Stomach (tissue), 8 donors: ENCODE measurements at regions not wholly inside any gene's neighbourhood (a gene's known extent, or its start where the extent isn't known, plus 50 kb on each side); places are given as distances from the start of the nearest gene placed in this dataset.

Experiments
- DNase-seq, 2 donors: peaks; one replicate each; pipeline versions ENCODE4 v3.0.0 to v3.0.0-alpha.2; 2013 to 2019
- H3K27ac ChIP-seq, 5 donors: fragments of 200-600 bp in 4 of 5; sonication (generic) in 4 of 5; one replicate each; pipeline ENCODE4 v1.5.1; 2013 to 2019; ENCODE audit warnings: mild to moderate bottlenecking in 1 of 5, moderate library complexity in 1 of 5
- H3K27me3 ChIP-seq, 3 donors: fragments of 200-600 bp; sonication (generic); one replicate each; pipeline ENCODE4 v1.5.1; 2017 to 2019; ENCODE audit warnings: mixed run types in 1 of 3
- H3K36me3 ChIP-seq, 4 donors: fragments of 200-600 bp; sonication (generic); 1 replicate in 3 of 4; 2 replicates in 1 of 4; pipeline ENCODE4 v1.5.1; 2016 to 2019
- H3K4me1 ChIP-seq, 4 donors: fragments of 200-600 bp; sonication (generic); one replicate each; pipeline ENCODE4 v1.5.1; 2016 to 2019
- H3K4me3 ChIP-seq, 4 donors: fragments of 200-600 bp; sonication (generic) in 3 of 4; one replicate each; pipeline ENCODE4 v1.5.1; 2016 to 2019; ENCODE audit warnings: mild to moderate bottlenecking in 1 of 4
- H3K9me3 ChIP-seq, 4 donors: fragments of 200-600 bp; sonication (generic); one replicate each; pipeline ENCODE4 v1.5.1; 2016 to 2019
- EP300 ChIP-seq: sonication (generic); formaldehyde crosslinking; IDR thresholded peaks from one replicate; pipeline ENCODE4 v1.6.1; 2017; ENCODE audit warnings: antibody characterized with exemption
- POLR2A ChIP-seq, 4 donors: fragments of 450-650 bp; IDR thresholded peaks; one replicate each; pipeline ENCODE4 v1.6.1; 2016; ENCODE audit warnings: antibody characterized with exemption in 4 of 4, control low read depth in 2 of 4, mild to moderate bottlenecking in 1 of 4, moderate library complexity in 1 of 4
- POLR2AphosphoS5 ChIP-seq, 3 donors: sonication (generic); formaldehyde crosslinking; IDR thresholded peaks; one replicate each; pipeline ENCODE4 v1.6.1; 2016; ENCODE audit warnings: antibody characterized with exemption in 3 of 3
- WGBS, 5 donors: extraction: QIAGEN DNeasy Blood & Tissue Kit in 3 of 5; methylation state at CpG; one replicate each; pipeline versions ENCODE4 v1.1.5 to v1.1.7; 2013 to 2018; 5-methylcytosine and 5-hydroxymethylcytosine counted together
- intact Hi-C: fragments of 100-400 bp; cut with DNase I; formaldehyde crosslinking; loops from one replicate; pipeline ENCODE4 v1.15.1; 2023; ENCODE audit warnings: low total_unique reads
- TF ChIP-seq, protein P1 (sequence below), 7 experiments: fragments of 450-650 bp in 4 of 7; fragments of 200-600 bp in 3 of 7; sonication (generic) in 3 of 7; IDR thresholded peaks; one replicate each; pipeline ENCODE4 v1.5.1; 2016 to 2019; ENCODE audit warnings: antibody characterized with exemption in 7 of 7, control low read depth in 2 of 7, mild to moderate bottlenecking in 1 of 7
- donor health status: healthy with polysubstance abuse.
- donor health status: Bipolar disorder and iron deficiency.
- donor health status: healthy.

DNA sequence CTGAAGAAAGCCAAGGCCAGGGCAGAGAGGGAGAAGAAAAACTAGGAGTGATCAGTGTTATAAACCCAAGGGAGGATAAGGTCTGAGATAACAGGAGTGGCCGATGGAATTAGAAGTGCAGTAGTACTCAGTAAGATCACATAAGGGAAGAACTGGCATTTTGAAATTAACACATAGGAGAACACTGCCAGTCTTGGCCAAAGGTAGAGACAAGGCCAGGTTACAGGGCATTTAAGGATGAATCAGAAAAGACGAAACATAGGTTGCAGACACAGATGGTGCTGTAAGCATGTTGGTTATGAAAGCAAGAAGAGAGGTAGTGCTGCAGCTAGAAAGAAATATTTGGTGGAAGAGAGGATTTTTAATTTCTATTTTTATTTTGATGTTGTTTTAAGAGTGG lies 278.9 kb upstream of the SNX7 start:
- no peak overlapping the region for H3K4me3 ChIP-seq
- TF ChIP-seq, protein P1, sequence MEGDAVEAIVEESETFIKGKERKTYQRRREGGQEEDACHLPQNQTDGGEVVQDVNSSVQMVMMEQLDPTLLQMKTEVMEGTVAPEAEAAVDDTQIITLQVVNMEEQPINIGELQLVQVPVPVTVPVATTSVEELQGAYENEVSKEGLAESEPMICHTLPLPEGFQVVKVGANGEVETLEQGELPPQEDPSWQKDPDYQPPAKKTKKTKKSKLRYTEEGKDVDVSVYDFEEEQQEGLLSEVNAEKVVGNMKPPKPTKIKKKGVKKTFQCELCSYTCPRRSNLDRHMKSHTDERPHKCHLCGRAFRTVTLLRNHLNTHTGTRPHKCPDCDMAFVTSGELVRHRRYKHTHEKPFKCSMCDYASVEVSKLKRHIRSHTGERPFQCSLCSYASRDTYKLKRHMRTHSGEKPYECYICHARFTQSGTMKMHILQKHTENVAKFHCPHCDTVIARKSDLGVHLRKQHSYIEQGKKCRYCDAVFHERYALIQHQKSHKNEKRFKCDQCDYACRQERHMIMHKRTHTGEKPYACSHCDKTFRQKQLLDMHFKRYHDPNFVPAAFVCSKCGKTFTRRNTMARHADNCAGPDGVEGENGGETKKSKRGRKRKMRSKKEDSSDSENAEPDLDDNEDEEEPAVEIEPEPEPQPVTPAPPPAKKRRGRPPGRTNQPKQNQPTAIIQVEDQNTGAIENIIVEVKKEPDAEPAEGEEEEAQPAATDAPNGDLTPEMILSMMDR (IDR thresholded peaks at IDR 0.05): no peak
- DNase-seq: no peak
- no peak overlapping the region for H3K27ac ChIP-seq
- H3K36me3 ChIP-seq: no peaks in the 10 kb centered on the region
- H3K4me1 ChIP-seq: no peaks in the 10 kb centered on the region
- 89 to 94% (median 93%) methylated on average over 2 of the region's 2 CpGs for WGBS, 5 donors
- H3K9me3 ChIP-seq: no peaks in the 10 kb centered on the region
- no peaks in the 10 kb centered on the region for H3K27me3 ChIP-seq
- intact Hi-C loops: no loop called here

DNA sequence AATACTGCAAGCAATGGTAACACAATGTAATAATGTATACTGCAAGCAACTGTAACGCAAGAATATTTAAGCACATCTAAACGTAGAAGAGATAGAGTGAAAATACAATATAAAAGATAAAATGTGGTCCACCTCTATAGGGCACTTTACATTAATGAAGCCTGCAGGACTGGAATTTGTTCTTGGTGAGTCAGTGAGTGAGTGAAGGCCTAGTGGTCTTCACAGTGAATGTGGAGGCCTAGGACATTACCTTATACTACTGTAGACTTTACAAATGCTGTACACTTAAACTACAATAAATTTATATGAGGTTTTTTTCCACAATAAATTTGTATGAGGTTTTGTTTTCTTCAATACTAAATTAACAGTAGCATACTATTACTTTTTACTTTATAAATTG lies 287.4 kb upstream of the SNX7 start:
- Histone ChIP-seq H3K27ac (no peak overlapping the region), H3K27me3 (no peaks in the 10 kb centered on the region), H3K9me3 (no peaks in the 10 kb centered on the region), H3K4me3 (no peak overlapping the region), H3K4me1 (no peaks in the 10 kb centered on the region), H3K36me3 (no peaks in the 10 kb centered on the region)
- intact Hi-C loops: no loop called here
- TF ChIP-seq POLR2AphosphoS5 (IDR thresholded peaks at IDR 0.05): no peak
- no peak for TF ChIP-seq EP300
- TF ChIP-seq, protein P1 (IDR thresholded peaks at IDR 0.05): no peak
- no peak for TF ChIP-seq POLR2A (IDR thresholded peaks at IDR 0.05)
- DNase-seq: no peak
- 94 to 98% (median 96%) methylated on average over 2 of the region's 2 CpGs for WGBS, 5 donors

DNA sequence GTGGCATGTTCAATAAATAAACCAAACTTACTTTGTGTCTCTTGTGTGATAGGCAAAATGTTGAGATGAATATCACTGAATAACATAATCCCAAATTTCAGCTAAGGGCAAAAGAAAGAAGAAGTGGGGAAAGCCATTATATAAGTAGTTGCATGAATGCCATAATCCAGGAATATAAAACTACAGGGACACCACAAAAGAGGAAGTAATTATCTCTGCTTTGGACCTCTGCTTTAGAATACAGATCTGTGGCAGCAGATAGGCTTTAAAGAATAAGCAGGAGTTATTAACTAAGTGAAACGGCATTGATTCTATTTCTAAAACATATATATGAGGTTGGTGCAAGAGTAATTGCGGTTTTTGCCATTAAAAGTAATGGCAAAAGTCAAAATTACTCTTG lies 288.5 kb upstream of the SNX7 start:
- TF ChIP-seq, protein P1 (IDR thresholded peaks at IDR 0.05): no peak
- TF ChIP-seq EP300: no peak
- no peak for TF ChIP-seq POLR2AphosphoS5 (IDR thresholded peaks at IDR 0.05)
- TF ChIP-seq POLR2A (IDR thresholded peaks at IDR 0.05): no peak
- H3K9me3 ChIP-seq: no peaks in the 10 kb centered on the region
- no peak for DNase-seq
- WGBS, 5 donors: 85 to 89% (median 88%) methylated on average over 2 of the region's 2 CpGs
- H3K27me3 ChIP-seq: no peaks in the 10 kb centered on the region
- intact Hi-C loops: no loop called here
- no peaks in the 10 kb centered on the region for H3K4me1 ChIP-seq
- no peaks in the 10 kb centered on the region for H3K36me3 ChIP-seq
- H3K27ac ChIP-seq: no peak overlapping the region
- H3K4me3 ChIP-seq: no peak overlapping the region

DNA sequence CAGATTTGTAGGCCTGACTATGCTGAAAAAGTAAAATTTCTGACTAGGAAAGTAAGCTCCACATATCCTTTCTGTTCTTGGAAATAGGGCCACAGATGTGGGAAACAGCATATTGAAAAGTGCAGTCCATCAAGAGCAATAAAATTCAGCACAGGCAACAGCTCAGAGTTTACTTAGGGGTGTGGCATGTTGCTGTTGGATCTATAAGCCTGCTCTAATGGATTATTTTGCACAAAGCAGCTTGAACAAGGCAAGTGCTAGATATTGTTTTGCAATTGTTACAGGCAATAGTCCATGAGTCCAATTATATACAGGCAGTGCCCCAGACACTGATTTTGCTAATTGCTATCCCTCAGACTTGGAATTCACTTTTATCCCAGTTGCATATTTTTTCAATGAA lies 289.8 kb upstream of the SNX7 start:
- TF ChIP-seq POLR2A (IDR thresholded peaks at IDR 0.05) (no peak), EP300 (no peak)
- Histone ChIP-seq H3K36me3 (no peaks in the 10 kb centered on the region), H3K27me3 (peaks cover 0 to 6% (median 0%) of the 10 kb centered on the region in 3 donors), H3K4me3 (no peak overlapping the region), H3K4me1 (no peaks in the 10 kb centered on the region), H3K9me3 (no peaks in the 10 kb centered on the region), H3K27ac (no peak overlapping the region)
- intact Hi-C loops: no loop called here
- DNase-seq: no peak

DNA sequence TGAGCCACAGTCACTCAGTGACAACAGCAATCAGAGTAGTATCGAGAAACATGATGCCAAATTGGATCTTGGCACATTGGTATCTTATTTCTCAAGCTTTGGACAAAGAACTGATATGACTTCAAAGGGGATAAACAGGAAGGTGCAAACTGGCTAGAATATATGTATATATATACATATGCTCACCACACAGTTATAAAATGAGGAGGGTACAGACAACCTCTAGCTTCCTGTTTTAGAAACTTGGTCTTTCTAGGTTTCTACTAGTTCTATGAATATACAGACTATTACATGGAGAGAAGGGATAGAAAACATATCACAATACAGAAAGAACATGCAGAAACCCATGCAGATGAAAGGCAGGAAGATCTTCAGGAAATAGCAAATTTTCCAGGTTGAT lies 292.1 kb upstream of the SNX7 start:
- WGBS, 5 donors: 29 to 52% (median 42%) methylated on average over 1 of the region's 1 CpG
- intact Hi-C loops: no loop called here
- Histone ChIP-seq H3K27me3 (peaks cover 0 to 6% (median 0%) of the 10 kb centered on the region in 3 donors), H3K4me1 (no peaks in the 10 kb centered on the region), H3K4me3 (no peak overlapping the region), H3K27ac (no peak overlapping the region), H3K9me3 (no peaks in the 10 kb centered on the region), H3K36me3 (no peaks in the 10 kb centered on the region)
- TF ChIP-seq POLR2AphosphoS5 (IDR thresholded peaks at IDR 0.05): no peak
- no peak for TF ChIP-seq EP300
- no peak for TF ChIP-seq POLR2A (IDR thresholded peaks at IDR 0.05)
- TF ChIP-seq, protein P1 (IDR thresholded peaks at IDR 0.05): no peak
- DNase-seq: no peak
